Activated T-cell treated with anti-CD3 and anti-CD28 coated beads for 24 hours (primary cell): ENCODE measurements at regions not wholly inside any gene's neighbourhood (a gene's known extent, or its start where the extent isn't known, plus 50 kb on each side); places are given as distances from the start of the nearest gene placed in this dataset.

Experiments
- DNase-seq: peaks from one replicate; pipeline ENCODE4 v3.0.0-alpha.2; 2020; ENCODE audit warnings: low read depth

GRCh38 chr20:39145921-39146320 lies 183.8 kb downstream of the DHX35 start:
- no peak for DNase-seq

- DNase-seq = no peak
Observed at GRCh38 chr20:39144757-39145156, 182.6 kb downstream of the DHX35 start.

GRCh38 chr20:39142407-39143096 lies 180.4 kb downstream of the DHX35 start:
- DNase-seq = no peak

- DNase-seq = no peak
Observed at GRCh38 chr20:39137299-39137698, 175.2 kb downstream of the DHX35 start.

GRCh38 chr20:39136798-39137197 lies 174.7 kb downstream of the DHX35 start:
- DNase-seq = no peak

GRCh38 chr20:39135885-39136544 lies 173.9 kb downstream of the DHX35 start:
- DNase-seq = no peak

GRCh38 chr20:39133201-39133600 lies 171.1 kb downstream of the DHX35 start:
- no peak for DNase-seq

GRCh38 chr20:39132511-39132910 lies 170.4 kb downstream of the DHX35 start:
- no peak for DNase-seq

GRCh38 chr20:39132093-39132492 lies 169.9 kb downstream of the DHX35 start:
- DNase-seq = no peak

GRCh38 chr20:39130627-39131026 lies 168.5 kb downstream of the DHX35 start:
- no peak for DNase-seq

- no peak for DNase-seq
Observed at GRCh38 chr20:39129523-39129922, 167.4 kb downstream of the DHX35 start.

GRCh38 chr20:39124064-39124463 lies 161.9 kb downstream of the DHX35 start:
- DNase-seq = no peak

GRCh38 chr20:39123185-39123557 lies 161.0 kb downstream of the DHX35 start:
- DNase-seq = no peak

GRCh38 chr20:39117491-39117890 lies 155.3 kb downstream of the DHX35 start:
- no peak for DNase-seq

- DNase-seq = no peak
Observed at GRCh38 chr20:39116020-39116419, 153.9 kb downstream of the DHX35 start.

GRCh38 chr20:39112178-39112743 lies 150.1 kb downstream of the DHX35 start:
- DNase-seq = no peak

GRCh38 chr20:39111359-39112177 lies 149.4 kb downstream of the DHX35 start:
- no peak for DNase-seq

GRCh38 chr20:39110819-39111136 lies 148.6 kb downstream of the DHX35 start:
- no peak for DNase-seq

- DNase-seq = no peak
Observed at GRCh38 chr20:39109933-39110818, 148.0 kb downstream of the DHX35 start.

GRCh38 chr20:39108746-39109145 lies 146.6 kb downstream of the DHX35 start:
- no peak for DNase-seq

- DNase-seq = no peak
Observed at GRCh38 chr20:39107741-39108140, 145.6 kb downstream of the DHX35 start.

- no peak for DNase-seq
Observed at GRCh38 chr20:39106791-39107190, 144.6 kb downstream of the DHX35 start.
